Mesenchymal stem cell (in vitro differentiated cells and primary cell): ENCODE measurements at regions not wholly inside any gene's neighbourhood (a gene's known extent, or its start where the extent isn't known, plus 50 kb on each side); places are given as distances from the start of the nearest gene placed in this dataset.
A peak's percentile ranks its signal among the peaks of the same experiment; 100 is the strongest.

Source experiments
- DNase-seq: peaks from one replicate; pipeline ENCODE4 v3.0.0-alpha.2; 2013
- H2AFZ ChIP-seq: one replicate; pipeline ENCODE4 v1.6.1; 2013; ENCODE audit warnings: low read depth, mild to moderate bottlenecking, control low read depth, inconsistent platforms, low read length, moderate library complexity
- H2AK5ac ChIP-seq: 2 replicates; pipeline ENCODE4 v1.6.1; 2013; ENCODE audit warnings: low read length, moderate library complexity, mild to moderate bottlenecking, inconsistent platforms; ENCODE audit not compliant: severe bottlenecking
- H2BK120ac ChIP-seq: one replicate; pipeline ENCODE4 v1.6.1; 2013; ENCODE audit warnings: low read depth, mild to moderate bottlenecking, inconsistent platforms, low read length, moderate library complexity
- H2BK12ac ChIP-seq, 2 experiments: one replicate each; pipeline ENCODE4 v1.6.1; 2013; ENCODE audit warnings: inconsistent platforms in 2 of 2, low read length in 2 of 2, mild to moderate bottlenecking in 2 of 2, moderate library complexity in 2 of 2, control low read depth in 1 of 2
- H2BK15ac ChIP-seq: one replicate; pipeline ENCODE4 v1.6.1; 2013; ENCODE audit warnings: mild to moderate bottlenecking, low read depth, inconsistent platforms; ENCODE audit not compliant: poor library complexity, severe bottlenecking
- H2BK5ac ChIP-seq: 2 replicates; pipeline ENCODE4 v1.6.1; 2013; ENCODE audit warnings: low read depth, mild to moderate bottlenecking, low read length, control low read depth, inconsistent platforms; ENCODE audit not compliant: poor library complexity, severe bottlenecking
- H3K14ac ChIP-seq, 2 experiments: one replicate each; pipeline ENCODE4 v1.6.1; 2013; ENCODE audit warnings: inconsistent platforms in 2 of 2, low read length in 2 of 2, control low read depth in 1 of 2, mild to moderate bottlenecking in 1 of 2, moderate library complexity in 1 of 2
- H3K18ac ChIP-seq, 2 experiments: one replicate each; pipeline ENCODE4 v1.6.1; 2013; ENCODE audit warnings: inconsistent platforms in 2 of 2, low read length in 2 of 2, control low read depth in 1 of 2, low read depth in 1 of 2, mild to moderate bottlenecking in 1 of 2
- H3K23ac ChIP-seq, 2 experiments: one replicate each; pipeline ENCODE4 v1.6.1; 2013; ENCODE audit warnings: inconsistent platforms in 2 of 2, low read length in 2 of 2, mild to moderate bottlenecking in 2 of 2, moderate library complexity in 2 of 2, control low read depth in 1 of 2
- H3K27ac ChIP-seq: 2 replicates; pipeline ENCODE4 v1.5.1; 2013; ENCODE audit warnings: mild to moderate bottlenecking, moderate library complexity, low read length, control low read depth, inconsistent platforms; ENCODE audit not compliant: poor library complexity, severe bottlenecking
- H3K27me3 ChIP-seq, 2 experiments: 2 replicates each; pipeline versions ENCODE4 v1.6.1 to v1.7.0; 2013; ENCODE audit warnings: low read length in 2 of 2, mild to moderate bottlenecking in 2 of 2, moderate library complexity in 2 of 2, control low read depth in 1 of 2, inconsistent platforms in 1 of 2; ENCODE audit not compliant: control insufficient read depth in 1 of 2, insufficient read depth in 1 of 2
- H3K36me3 ChIP-seq, 2 experiments: 2 replicates each; pipeline versions ENCODE4 v1.6.1 to v1.7.0; 2013; ENCODE audit warnings: low read length in 2 of 2, control low read depth in 1 of 2, inconsistent platforms in 1 of 2, low read depth in 1 of 2, mild to moderate bottlenecking in 1 of 2; ENCODE audit not compliant: insufficient read depth in 2 of 2, control insufficient read depth in 1 of 2
- H3K4ac ChIP-seq, 2 experiments: one replicate each; pipeline ENCODE4 v1.6.1; 2013; ENCODE audit warnings: inconsistent platforms in 2 of 2, low read length in 2 of 2, mild to moderate bottlenecking in 2 of 2, moderate library complexity in 2 of 2, control low read depth in 1 of 2, low read depth in 1 of 2
- H3K4me1 ChIP-seq: 2 replicates; pipeline ENCODE4 v1.6.1; 2013; ENCODE audit warnings: low read depth, low read length, control low read depth; ENCODE audit not compliant: control insufficient read depth, insufficient read depth
- H3K4me2 ChIP-seq: 2 replicates; pipeline ENCODE4 v1.6.1; 2013; ENCODE audit warnings: low read length, mild to moderate bottlenecking, inconsistent platforms; ENCODE audit not compliant: poor library complexity, severe bottlenecking
- H3K4me3 ChIP-seq, 2 experiments: 2 replicates each; pipeline versions ENCODE4 v1.5.1 to v1.7.0; 2013; ENCODE audit warnings: low read length in 2 of 2, mild to moderate bottlenecking in 2 of 2, control low read depth in 1 of 2, low read depth in 1 of 2; ENCODE audit not compliant: insufficient read depth in 1 of 2
- H3K79me1 ChIP-seq: replicated peaks from 2 replicates; pipeline ENCODE4 v1.6.1; 2013; ENCODE audit warnings: mild to moderate bottlenecking, control low read depth, low read length, inconsistent platforms; ENCODE audit not compliant: poor library complexity, severe bottlenecking
- H3K9ac ChIP-seq: 2 replicates; pipeline ENCODE4 v1.7.0; 2013; ENCODE audit warnings: mild to moderate bottlenecking, low read length, moderate library complexity
- H3K9me3 ChIP-seq: 2 replicates; pipeline ENCODE4 v1.7.0; 2013; ENCODE audit warnings: mild to moderate bottlenecking, low read length; ENCODE audit not compliant: control insufficient read depth
- H4K8ac ChIP-seq: one replicate; pipeline ENCODE4 v1.6.1; 2013; ENCODE audit warnings: inconsistent platforms, mild to moderate bottlenecking, low read length, moderate library complexity
- H4K91ac ChIP-seq: one replicate; pipeline ENCODE4 v1.6.1; 2013; ENCODE audit warnings: mild to moderate bottlenecking, low read length, inconsistent platforms
- WGBS: methylation state at CpG from one replicate; pipeline ENCODE4 v1.1.7; 2013; ENCODE audit warnings: mixed read lengths; 5-methylcytosine and 5-hydroxymethylcytosine counted together

- no peak overlapping the region for H3K9ac ChIP-seq
- H2BK15ac ChIP-seq = no peak overlapping the region
- no peaks in the 10 kb centered on the region for H3K4me1 ChIP-seq
- no peak overlapping the region for H3K4ac ChIP-seq
- no peaks in the 10 kb centered on the region for H3K36me3 ChIP-seq
- H3K23ac ChIP-seq = no peak overlapping the region
- no peak overlapping the region for H3K27ac ChIP-seq
- peaks cover 0 to 6% of the 10 kb centered on the region in 2 experiments for H3K27me3 ChIP-seq
- no peak overlapping the region for H2BK120ac ChIP-seq
- H3K79me1 ChIP-seq = no peaks in the 10 kb centered on the region
- no peak overlapping the region for H2AK5ac ChIP-seq
- no peak overlapping the region for H4K91ac ChIP-seq
- H2AFZ ChIP-seq = no peak overlapping the region
- H3K4me2 ChIP-seq = no peak overlapping the region
- no peaks in the 10 kb centered on the region for H3K9me3 ChIP-seq
- 76% methylated on average over 6 of the region's 6 CpGs for WGBS
- no peak overlapping the region for H3K14ac ChIP-seq
- no peak overlapping the region for H3K4me3 ChIP-seq
- no peak overlapping the region for H2BK5ac ChIP-seq
- no peak overlapping the region for H3K18ac ChIP-seq
- H4K8ac ChIP-seq = no peak overlapping the region
- H2BK12ac ChIP-seq = no peak overlapping the region
- no peak for DNase-seq
Measured at GRCh38 chr9:95605101-95605500, 88.3 kb upstream of the PTCH1 start.

- DNase-seq = no peak
Measured at GRCh38 chr9:95598236-95598635, 81.5 kb upstream of the PTCH1 start.

GRCh38 chr9:95595721-95596295, 79.0 kb upstream of the PTCH1 start:
- peak overlapping the region; percentile 38 for H3K9ac ChIP-seq
- 95% methylated on average over 14 of the region's 15 CpGs for WGBS
- no peak overlapping the region for H2BK12ac ChIP-seq
- H2BK120ac ChIP-seq = no peak overlapping the region
- no peak overlapping the region for H2AK5ac ChIP-seq
- H3K36me3 ChIP-seq = no peaks in the 10 kb centered on the region
- no peak overlapping the region for H3K23ac ChIP-seq
- no peak overlapping the region for H3K4me2 ChIP-seq
- DNase-seq = no peak
- peak overlapping the region in 1 of 2 experiments; percentile 41 for H3K4me3 ChIP-seq
- H2BK15ac ChIP-seq = no peak overlapping the region
- H3K14ac ChIP-seq = no peak overlapping the region
- no peaks in the 10 kb centered on the region for H3K9me3 ChIP-seq
- H3K79me1 ChIP-seq = no peaks in the 10 kb centered on the region
- peaks cover 0 to 11% of the 10 kb centered on the region in 2 experiments for H3K27me3 ChIP-seq
- no peak overlapping the region for H2BK5ac ChIP-seq
- H4K8ac ChIP-seq = no peak overlapping the region
- H3K4ac ChIP-seq = no peak overlapping the region
- H3K18ac ChIP-seq = no peak overlapping the region
- peaks cover 3% of the 10 kb centered on the region for H3K4me1 ChIP-seq
- no peak overlapping the region for H4K91ac ChIP-seq
- H3K27ac ChIP-seq = no peak overlapping the region
- H2AFZ ChIP-seq = no peak overlapping the region

More at GRCh38 chr9:95598236-95598635, 81.5 kb upstream of the PTCH1 start:
- Histone ChIP-seq H2AK5ac (no peak overlapping the region), H3K27me3 (peaks cover 0 to 16% of the 10 kb centered on the region in 2 experiments), H3K4me2 (no peak overlapping the region), H4K8ac (no peak overlapping the region), H3K4me3 (no peak overlapping the region), H2BK15ac (no peak overlapping the region), H2BK12ac (no peak overlapping the region), H3K9me3 (no peaks in the 10 kb centered on the region), H3K23ac (no peak overlapping the region), H3K36me3 (no peaks in the 10 kb centered on the region), H3K4ac (no peak overlapping the region), H3K79me1 (no peaks in the 10 kb centered on the region), H3K9ac (no peak overlapping the region), H2BK120ac (no peak overlapping the region), H4K91ac (no peak overlapping the region), H2BK5ac (no peak overlapping the region), H2AFZ (no peak overlapping the region), H3K27ac (no peak overlapping the region), H3K14ac (no peak overlapping the region), H3K4me1 (peaks cover 3% of the 10 kb centered on the region), H3K18ac (no peak overlapping the region)
- 83% methylated on average over 2 of the region's 2 CpGs for WGBS

- Histone ChIP-seq H3K27me3 (peaks cover 0 to 6% of the 10 kb centered on the region in 2 experiments), H3K23ac (no peak overlapping the region), H4K8ac (no peak overlapping the region), H3K4me1 (peaks cover 20% of the 10 kb centered on the region), H4K91ac (no peak overlapping the region), H3K36me3 (no peaks in the 10 kb centered on the region), H2AK5ac (no peak overlapping the region), H3K4me2 (no peak overlapping the region), H2BK120ac (no peak overlapping the region), H3K9me3 (no peaks in the 10 kb centered on the region), H2BK5ac (no peak overlapping the region), H3K27ac (no peak overlapping the region), H3K18ac (no peak overlapping the region), H3K79me1 (no peaks in the 10 kb centered on the region), H3K14ac (no peak overlapping the region), H2BK15ac (no peak overlapping the region), H2AFZ (no peak overlapping the region), H2BK12ac (no peak overlapping the region), H3K4ac (no peak overlapping the region), H3K9ac (no peak overlapping the region), H3K4me3 (no peak overlapping the region)
- no peak for DNase-seq
- WGBS = 86% methylated on average over 5 of the region's 5 CpGs
Measured at GRCh38 chr9:95592931-95593330, 76.2 kb upstream of the PTCH1 start.
